ENCODE measurements at regions not wholly inside any gene's neighbourhood (a gene's known extent, or its start where the extent isn't known, plus 50 kb on each side); places are given as distances from the start of the nearest gene placed in this dataset.

GRCh38 chr1:234770924-234771540 is 161.1 kb upstream of the IRF2BP2 start:
- Histone ChIP-seq H2AFZ (ENCODE audit: insufficient read depth, low read length, poor library complexity) (no peak overlapping the region), H3K9ac (ENCODE audit: low read length) (no peak overlapping the region), H3K4me3 (ENCODE audit: low read depth, low read length) (no peak overlapping the region), H4K91ac (ENCODE audit: low read depth, low read length) (peak overlapping the region; percentile 89), H2BK120ac (ENCODE audit: insufficient read depth, low read length, poor library complexity) (peak overlapping the region; percentile 92), H2BK5ac (ENCODE audit: low read depth, low read length, poor library complexity) (peak overlapping the region; percentile 93), H3K4ac (ENCODE audit: low read depth, low read length) (peak overlapping the region; percentile 66), H4K12ac (ENCODE audit: low read depth, low read length) (no peak overlapping the region), H3K36me3 (ENCODE audit: control insufficient read depth in 1 of 2, insufficient read depth in 2 of 2, low read length in 2 of 2) (no peaks in the 10 kb centered on the region), H2AK5ac (ENCODE audit: low read length) (peak overlapping the region; percentile 57), H3K27me3 (ENCODE audit: insufficient read depth, low read length) (no peaks in the 10 kb centered on the region), H3K18ac (ENCODE audit: low read length) (peak overlapping the region; percentile 62), H3K14ac (ENCODE audit: low read length) (peak overlapping the region; percentile 74), H3K23ac (ENCODE audit: low read length) (no peak overlapping the region), H3K79me2 (ENCODE audit: control insufficient read depth, insufficient read depth, low read length, poor library complexity) (peaks cover 2% of the 10 kb centered on the region), H4K8ac (ENCODE audit: low read depth, low read length) (peak overlapping the region; percentile 53), H3K9me3 (ENCODE audit: insufficient read depth, low read depth, low read length) (no peaks in the 10 kb centered on the region), H3K4me1 (ENCODE audit: control insufficient read depth in 1 of 2, insufficient read depth in 2 of 2, low read length in 2 of 2) (peaks cover 23 to 42% of the 10 kb centered on the region in 2 experiments), H3K4me2 (ENCODE audit: low read length) (no peak overlapping the region), H3K79me1 (ENCODE audit: low read length) (peaks cover 27% of the 10 kb centered on the region), H3K27ac (ENCODE audit: low read depth, low read length) (peak overlapping the region; percentile 95), H2BK12ac (ENCODE audit: low read length) (peak overlapping the region; percentile 87)
- DNase-seq, result no peak
- no CpG with 5 or more reads among the region's 9 CpGs for WGBS (ENCODE audit: extremely low coverage, insufficient coverage, insufficient read length)

GRCh38 chr1:234769986-234770795 is 160.2 kb upstream of the IRF2BP2 start:
- peak overlapping the region; percentile 35 for H3K4ac ChIP-seq (ENCODE audit: low read depth, low read length)
- H4K12ac ChIP-seq (ENCODE audit: low read depth, low read length), result peak overlapping the region; percentile 27
- peak overlapping the region; percentile 87 for H3K18ac ChIP-seq (ENCODE audit: low read length)
- peaks cover 27% of the 10 kb centered on the region for H3K79me1 ChIP-seq (ENCODE audit: low read length)
- H2AFZ ChIP-seq (ENCODE audit: insufficient read depth, low read length, poor library complexity), result no peak overlapping the region
- H4K8ac ChIP-seq (ENCODE audit: low read depth, low read length), result peak overlapping the region; percentile 64
- peak overlapping the region; percentile 62 for H2BK5ac ChIP-seq (ENCODE audit: low read depth, low read length, poor library complexity)
- H3K9ac ChIP-seq (ENCODE audit: low read length), result no peak overlapping the region
- peak overlapping the region; percentile 90 for H3K14ac ChIP-seq (ENCODE audit: low read length)
- no CpG with 5 or more reads among the region's 25 CpGs for WGBS (ENCODE audit: extremely low coverage, insufficient coverage, insufficient read length)
- no peaks in the 10 kb centered on the region for H3K36me3 ChIP-seq (ENCODE audit: control insufficient read depth in 1 of 2, insufficient read depth in 2 of 2, low read length in 2 of 2)
- peak overlapping the region; percentile 98 for H2AK5ac ChIP-seq (ENCODE audit: low read length)
- peaks cover 2% of the 10 kb centered on the region for H3K79me2 ChIP-seq (ENCODE audit: control insufficient read depth, insufficient read depth, low read length, poor library complexity)
- H3K23ac ChIP-seq (ENCODE audit: low read length), result no peak overlapping the region
- peak overlapping the region; percentile 65 for H2BK120ac ChIP-seq (ENCODE audit: insufficient read depth, low read length, poor library complexity)
- no peak for DNase-seq
- H4K91ac ChIP-seq (ENCODE audit: low read depth, low read length), result peak overlapping the region; percentile 89
- no peaks in the 10 kb centered on the region for H3K27me3 ChIP-seq (ENCODE audit: insufficient read depth, low read length)
- H3K4me3 ChIP-seq (ENCODE audit: low read depth, low read length), result no peak overlapping the region
- no peaks in the 10 kb centered on the region for H3K9me3 ChIP-seq (ENCODE audit: insufficient read depth, low read depth, low read length)
- peak overlapping the region; percentile 25 for H3K27ac ChIP-seq (ENCODE audit: low read depth, low read length)
- H2BK12ac ChIP-seq (ENCODE audit: low read length), result peak overlapping the region; percentile 97
- H3K4me1 ChIP-seq (ENCODE audit: control insufficient read depth in 1 of 2, insufficient read depth in 2 of 2, low read length in 2 of 2), result peaks cover 21 to 42% of the 10 kb centered on the region in 2 experiments
- no peak overlapping the region for H3K4me2 ChIP-seq (ENCODE audit: low read length)

GRCh38 chr1:234769284-234769985 is 159.5 kb upstream of the IRF2BP2 start:
- H3K4ac ChIP-seq (ENCODE audit: low read depth, low read length), result no peak overlapping the region
- H4K12ac ChIP-seq (ENCODE audit: low read depth, low read length), result no peak overlapping the region
- no peak overlapping the region for H3K23ac ChIP-seq (ENCODE audit: low read length)
- peak overlapping the region; percentile 1 for H3K18ac ChIP-seq (ENCODE audit: low read length)
- no peaks in the 10 kb centered on the region for H3K27me3 ChIP-seq (ENCODE audit: insufficient read depth, low read length)
- peaks cover 27% of the 10 kb centered on the region for H3K79me1 ChIP-seq (ENCODE audit: low read length)
- H3K79me2 ChIP-seq (ENCODE audit: control insufficient read depth, insufficient read depth, low read length, poor library complexity), result peaks cover 2% of the 10 kb centered on the region
- peak overlapping the region; percentile 36 for H2BK5ac ChIP-seq (ENCODE audit: low read depth, low read length, poor library complexity)
- no peaks in the 10 kb centered on the region for H3K36me3 ChIP-seq (ENCODE audit: control insufficient read depth in 1 of 2, insufficient read depth in 2 of 2, low read length in 2 of 2)
- H2BK120ac ChIP-seq (ENCODE audit: insufficient read depth, low read length, poor library complexity), result peak overlapping the region; percentile 65
- no peaks in the 10 kb centered on the region for H3K9me3 ChIP-seq (ENCODE audit: insufficient read depth, low read depth, low read length)
- no peak overlapping the region for H3K27ac ChIP-seq (ENCODE audit: low read depth, low read length)
- no CpG with 5 or more reads among the region's 13 CpGs for WGBS (ENCODE audit: extremely low coverage, insufficient coverage, insufficient read length)
- DNase-seq, result no peak
- H3K4me1 ChIP-seq (ENCODE audit: control insufficient read depth in 1 of 2, insufficient read depth in 2 of 2, low read length in 2 of 2), result peaks cover 20 to 38% of the 10 kb centered on the region in 2 experiments
- H3K4me3 ChIP-seq (ENCODE audit: low read depth, low read length), result no peak overlapping the region
- H3K9ac ChIP-seq (ENCODE audit: low read length), result no peak overlapping the region
- peak overlapping the region; percentile 39 for H2BK12ac ChIP-seq (ENCODE audit: low read length)
- no peak overlapping the region for H2AFZ ChIP-seq (ENCODE audit: insufficient read depth, low read length, poor library complexity)
- no peak overlapping the region for H3K4me2 ChIP-seq (ENCODE audit: low read length)
- peak overlapping the region; percentile 6 for H2AK5ac ChIP-seq (ENCODE audit: low read length)
- H3K14ac ChIP-seq (ENCODE audit: low read length), result peak overlapping the region; percentile 76
- H4K8ac ChIP-seq (ENCODE audit: low read depth, low read length), result no peak overlapping the region
- H4K91ac ChIP-seq (ENCODE audit: low read depth, low read length), result peak overlapping the region; percentile 89

- Histone ChIP-seq H2AFZ (ENCODE audit: insufficient read depth, low read length, poor library complexity) (no peak overlapping the region), H3K79me2 (ENCODE audit: control insufficient read depth, insufficient read depth, low read length, poor library complexity) (peaks cover 2% of the 10 kb centered on the region), H4K91ac (ENCODE audit: low read depth, low read length) (peak overlapping the region; percentile 60), H3K36me3 (ENCODE audit: control insufficient read depth in 1 of 2, insufficient read depth in 2 of 2, low read length in 2 of 2) (no peaks in the 10 kb centered on the region), H3K27me3 (ENCODE audit: insufficient read depth, low read length) (no peaks in the 10 kb centered on the region), H2BK120ac (ENCODE audit: insufficient read depth, low read length, poor library complexity) (peak overlapping the region; percentile 23), H3K4ac (ENCODE audit: low read depth, low read length) (no peak overlapping the region), H4K8ac (ENCODE audit: low read depth, low read length) (no peak overlapping the region), H3K27ac (ENCODE audit: low read depth, low read length) (no peak overlapping the region), H3K18ac (ENCODE audit: low read length) (no peak overlapping the region), H2BK5ac (ENCODE audit: low read depth, low read length, poor library complexity) (no peak overlapping the region), H2BK12ac (ENCODE audit: low read length) (peak overlapping the region; percentile 34), H3K23ac (ENCODE audit: low read length) (no peak overlapping the region), H3K4me3 (ENCODE audit: low read depth, low read length) (no peak overlapping the region), H3K14ac (ENCODE audit: low read length) (no peak overlapping the region), H3K9me3 (ENCODE audit: insufficient read depth, low read depth, low read length) (no peaks in the 10 kb centered on the region), H3K4me2 (ENCODE audit: low read length) (no peak overlapping the region), H4K12ac (ENCODE audit: low read depth, low read length) (no peak overlapping the region), H2AK5ac (ENCODE audit: low read length) (no peak overlapping the region), H3K4me1 (ENCODE audit: control insufficient read depth in 1 of 2, insufficient read depth in 2 of 2, low read length in 2 of 2) (peaks cover 20 to 38% of the 10 kb centered on the region in 2 experiments), H3K9ac (ENCODE audit: low read length) (no peak overlapping the region), H3K79me1 (ENCODE audit: low read length) (peaks cover 27% of the 10 kb centered on the region)
- DNase-seq, result no peak
- whole genome bisulfite sequencing (ENCODE audit: extremely low coverage, insufficient coverage, insufficient read length), result no CpG with 5 or more reads among the region's 16 CpGs
Measured at GRCh38 chr1:234768569-234769283, 158.7 kb upstream of the IRF2BP2 start.
